ENCODE measurements at regions not wholly inside any gene's neighbourhood (a gene's known extent, or its start where the extent isn't known, plus 50 kb on each side); places are given as distances from the start of the nearest gene placed in this dataset.
A peak's percentile ranks its signal among the peaks of the same experiment; 100 is the strongest.

- peak overlapping the region; percentile 76; the same call in 1 of the 2 replicates for H2BK20ac ChIP-seq (ENCODE audit: low read length)
- no peak overlapping the region for H3K56ac ChIP-seq (replicated peaks; ENCODE audit: insufficient read length, low read depth, low read length)
- H4K20me1 ChIP-seq (replicated peaks in 1 of 2; ENCODE audit: control insufficient read depth in 1 of 2, insufficient read depth in 2 of 2, low read length in 2 of 2): no peaks in the 10 kb centered on the region
- H2BK12ac ChIP-seq (ENCODE audit: low read depth, low read length): no peak overlapping the region
- H3K9ac ChIP-seq (replicated peaks in 1 of 4; ENCODE audit: extremely low read depth in 1 of 4, low read depth in 3 of 4, low read length in 3 of 4): no peak overlapping the region
- H4K91ac ChIP-seq (replicated peaks; ENCODE audit: insufficient read length, low read length): no peak overlapping the region
- H3K9me3 ChIP-seq (ENCODE audit: insufficient read depth in 2 of 2, low read depth in 1 of 2, low read length in 1 of 2): no peaks in the 10 kb centered on the region
- peaks cover 0 to 2% (median 0%) of the 10 kb centered on the region in 4 experiments; a peak in 2 of 8 replicates for H3K36me3 ChIP-seq (ENCODE audit: control insufficient read depth in 2 of 4, insufficient read depth in 4 of 4, low read length in 3 of 4)
- H4K5ac ChIP-seq (ENCODE audit: insufficient read length, low read depth, low read length): no peak overlapping the region
- POLR2A ChIA-PET (ENCODE audit: partially characterized antibody): no interaction called here
- no peak overlapping the region for H3K4ac ChIP-seq (replicated peaks; ENCODE audit: insufficient read length, low read depth, low read length)
- H2AFZ ChIP-seq (ENCODE audit: low read length): no peak overlapping the region
- H2BK5ac ChIP-seq (ENCODE audit: low read depth, low read length): 0 out of 2 replicates have a peak overlapping the region, but pooled peaks have one; percentile 71
- H3K14ac ChIP-seq (ENCODE audit: insufficient read length): no peak overlapping the region
- H3K27ac ChIP-seq (ENCODE audit: low read depth, low read length): no peak overlapping the region
- no peak overlapping the region; the same call in 1 of the 2 replicates for H3K18ac ChIP-seq (ENCODE audit: extremely low read depth, low read length)
- no peak overlapping the region for H3K4me3 ChIP-seq (ENCODE audit: extremely low read depth in 1 of 4, insufficient read depth in 2 of 4, low read depth in 3 of 4, low read length in 4 of 4)
- H3K27me3 ChIP-seq (replicated peaks in 1 of 4; ENCODE audit: control insufficient read depth in 3 of 4, extremely low read depth in 1 of 4, insufficient read depth in 3 of 4, low read length in 3 of 4): no peaks in the 10 kb centered on the region; a peak in 2 of 7 replicates
- no peak overlapping the region for H4K8ac ChIP-seq (ENCODE audit: extremely low read depth, insufficient read depth, low read length)
- no peak overlapping the region for H2BK15ac ChIP-seq (ENCODE audit: low read length)
- no peak overlapping the region for H2AK5ac ChIP-seq (ENCODE audit: low read depth, low read length)
- H3K79me1 ChIP-seq (ENCODE audit: low read depth, low read length): no peaks in the 10 kb centered on the region
- no peaks in the 10 kb centered on the region for H3K79me2 ChIP-seq (ENCODE audit: control insufficient read depth in 1 of 2, insufficient read depth in 2 of 2, low read length in 2 of 2)
- DNase-seq (ENCODE audit: low read depth in 1 of 2, low spot score in 2 of 2) (no peak), FAIRE-seq (no peak)
- WGBS, 2 experiments (ENCODE audit: extremely low coverage in 1 of 2, insufficient coverage in 1 of 2, insufficient read length in 1 of 2, insufficient replicate concordance in 2 of 2, low coverage in 1 of 2, low lambda C conversion rate in 2 of 2, missing lambda C conversion rate in 1 of 2): 61% methylated on average over 2 of the region's 2 CpGs; no CpG with 5 or more reads in 1 of the 2 experiments
- no peak overlapping the region for H3K23ac ChIP-seq (ENCODE audit: insufficient read length)
- no peak overlapping the region for H3K4me2 ChIP-seq (ENCODE audit: insufficient read depth in 1 of 2, low read depth in 2 of 2, low read length in 2 of 2)
- CTCF ChIA-PET (ENCODE audit: partially characterized antibody): no interaction called here
- no peaks in the 10 kb centered on the region for H3K23me2 ChIP-seq (ENCODE audit: low read depth, low read length)
- peak overlapping the region; percentile 92 for H2BK120ac ChIP-seq (replicated peaks; ENCODE audit: low read depth, low read length)
- H3K4me1 ChIP-seq (replicated peaks in 1 of 4; ENCODE audit: control insufficient read depth in 3 of 4, insufficient read depth in 4 of 4, low read length in 3 of 4): peaks cover 0 to 5% (median 2%) of the 10 kb centered on the region in 4 experiments; a peak in 3 of 7 replicates
Observed at GRCh38 chr13:68715651-68716050, 1392.0 kb upstream of the ATXN8OS start.

Data from H1 (cell line).